ENCODE measurements at regions not wholly inside any gene's neighbourhood (a gene's known extent, or its start where the extent isn't known, plus 50 kb on each side); places are given as distances from the start of the nearest gene placed in this dataset.

- TF ChIP-seq EZH2 (IDR thresholded peaks at IDR 0.05; ENCODE audit: borderline replicate concordance, low read length): no peak
- TF ChIP-seq, protein P1, sequence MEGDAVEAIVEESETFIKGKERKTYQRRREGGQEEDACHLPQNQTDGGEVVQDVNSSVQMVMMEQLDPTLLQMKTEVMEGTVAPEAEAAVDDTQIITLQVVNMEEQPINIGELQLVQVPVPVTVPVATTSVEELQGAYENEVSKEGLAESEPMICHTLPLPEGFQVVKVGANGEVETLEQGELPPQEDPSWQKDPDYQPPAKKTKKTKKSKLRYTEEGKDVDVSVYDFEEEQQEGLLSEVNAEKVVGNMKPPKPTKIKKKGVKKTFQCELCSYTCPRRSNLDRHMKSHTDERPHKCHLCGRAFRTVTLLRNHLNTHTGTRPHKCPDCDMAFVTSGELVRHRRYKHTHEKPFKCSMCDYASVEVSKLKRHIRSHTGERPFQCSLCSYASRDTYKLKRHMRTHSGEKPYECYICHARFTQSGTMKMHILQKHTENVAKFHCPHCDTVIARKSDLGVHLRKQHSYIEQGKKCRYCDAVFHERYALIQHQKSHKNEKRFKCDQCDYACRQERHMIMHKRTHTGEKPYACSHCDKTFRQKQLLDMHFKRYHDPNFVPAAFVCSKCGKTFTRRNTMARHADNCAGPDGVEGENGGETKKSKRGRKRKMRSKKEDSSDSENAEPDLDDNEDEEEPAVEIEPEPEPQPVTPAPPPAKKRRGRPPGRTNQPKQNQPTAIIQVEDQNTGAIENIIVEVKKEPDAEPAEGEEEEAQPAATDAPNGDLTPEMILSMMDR (IDR thresholded peaks at IDR 0.05; ENCODE audit: low read length): no peak
Observed at GRCh38 chr20:62581806-62582205, 60.5 kb upstream of the SLCO4A1 start.
